ENCODE measurements at regions not wholly inside any gene's neighbourhood (a gene's known extent, or its start where the extent isn't known, plus 50 kb on each side); places are given as distances from the start of the nearest gene placed in this dataset.

DNA sequence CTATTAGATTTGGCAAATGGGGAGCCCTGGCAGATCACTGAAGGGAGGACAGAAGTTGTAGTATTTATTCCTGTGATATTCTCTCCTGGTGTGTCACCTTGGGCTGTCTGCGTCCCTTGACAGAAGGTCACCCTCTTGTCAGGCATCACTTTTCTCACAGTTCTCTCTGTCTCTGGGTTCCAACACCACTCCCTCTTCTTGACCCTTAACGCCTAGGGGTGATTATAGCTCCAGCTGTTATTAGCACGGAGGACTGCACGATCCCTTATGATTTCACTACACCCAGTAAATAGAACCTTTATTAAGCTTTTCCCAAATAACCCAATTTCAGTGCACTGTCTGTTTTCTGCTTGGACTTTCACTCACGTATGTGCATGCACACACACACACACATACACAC lies 166.3 kb upstream of the TNP1 start:
- no peak for DNase-seq (ENCODE audit: low read depth in 3 of 3, low spot score in 1 of 3)

GRCh38 chr2:217023611-217024010 lies 163.7 kb upstream of the TNP1 start:
- no peak for DNase-seq (ENCODE audit: low read depth in 3 of 3, low spot score in 1 of 3)

GRCh38 chr2:217017456-217018252 lies 157.8 kb upstream of the TNP1 start:
- no peak for DNase-seq (ENCODE audit: low read depth in 3 of 3, low spot score in 1 of 3)

- DNase-seq (ENCODE audit: low read depth in 3 of 3, low spot score in 1 of 3) = no peak
These were observed 157.0 kb upstream of the TNP1 start for GRCh38 chr2:217016796-217017419.

DNA sequence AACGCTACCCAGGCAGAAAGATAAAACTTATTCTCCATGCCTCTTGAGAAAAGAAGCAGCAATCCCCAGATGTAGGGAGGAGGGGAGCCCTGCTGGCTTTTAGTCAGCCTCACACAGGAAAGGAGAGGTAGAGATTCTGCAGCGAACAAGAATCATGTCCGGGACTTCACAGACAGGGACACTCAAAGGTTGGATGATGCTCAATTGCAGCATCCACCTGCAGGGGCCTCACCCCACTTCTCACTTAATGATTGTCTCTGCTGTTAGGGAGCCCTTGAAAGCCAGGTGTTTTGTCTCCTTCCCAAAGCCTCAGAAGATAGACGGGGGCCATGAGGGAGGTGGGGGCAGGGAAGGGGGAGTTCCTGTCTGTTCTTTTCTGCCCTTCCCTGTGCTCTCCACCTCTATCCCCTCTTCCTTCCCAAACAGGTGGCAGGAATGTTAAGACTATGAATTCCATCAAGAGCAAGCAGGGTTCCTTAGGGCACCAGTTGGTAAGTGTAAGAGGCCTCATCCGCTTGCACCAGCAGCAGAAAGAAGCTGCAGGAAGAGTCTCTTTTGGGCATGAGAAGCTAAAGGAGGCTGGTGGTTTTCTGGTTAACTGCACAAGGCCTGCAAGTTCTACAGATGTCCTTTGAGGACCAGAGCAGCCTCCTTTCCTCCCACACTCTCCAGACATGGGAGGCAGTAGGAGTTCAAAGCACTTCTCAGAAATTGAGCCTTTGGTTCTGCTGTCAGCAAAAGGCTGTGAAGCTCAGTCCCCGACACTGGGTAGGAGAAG lies 154.7 kb upstream of the TNP1 start:
- DNase-seq (ENCODE audit: low read depth in 3 of 3, low spot score in 1 of 3) = no peak

DNA sequence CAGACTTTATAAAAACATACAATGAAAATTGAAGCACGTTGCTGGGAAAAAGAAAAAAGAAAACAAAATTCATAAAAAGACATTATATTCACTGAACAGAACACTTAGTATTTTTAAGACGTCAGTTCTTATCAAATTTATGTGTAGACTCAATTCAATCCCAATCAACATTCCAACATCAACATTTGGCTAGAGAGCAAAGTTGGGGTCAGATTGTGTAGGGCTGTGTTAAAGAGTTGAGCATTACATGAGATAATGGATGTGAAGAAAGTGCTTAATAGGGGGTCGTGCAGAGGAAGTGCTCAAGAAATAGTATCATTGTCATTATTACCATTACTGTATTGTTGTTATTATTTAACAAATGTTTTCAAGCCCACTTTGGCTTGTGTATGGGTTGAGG lies 154.1 kb upstream of the TNP1 start:
- DNase-seq (ENCODE audit: low read depth in 3 of 3, low spot score in 1 of 3) = no peak

DNA sequence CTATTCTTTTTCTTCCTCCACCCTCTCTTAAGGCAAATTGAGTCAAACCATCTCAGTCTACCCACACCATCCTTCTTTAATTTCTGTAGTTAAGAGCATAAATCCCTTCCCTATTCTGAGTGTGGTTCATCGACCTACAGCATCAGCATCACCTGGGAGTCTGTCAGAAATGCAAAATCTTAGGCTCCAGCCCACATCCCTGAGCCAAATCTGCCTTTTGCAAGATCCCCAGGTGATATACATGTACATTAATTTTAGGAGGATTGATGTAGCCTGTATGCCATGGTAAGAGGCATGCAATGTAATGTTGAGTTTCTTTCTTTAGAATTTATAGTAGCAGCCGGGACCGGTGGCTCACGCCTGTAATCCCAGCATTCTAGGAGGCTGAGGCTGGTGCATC lies 151.7 kb upstream of the TNP1 start:
- no peak for DNase-seq (ENCODE audit: low read depth in 3 of 3, low spot score in 1 of 3)

DNA sequence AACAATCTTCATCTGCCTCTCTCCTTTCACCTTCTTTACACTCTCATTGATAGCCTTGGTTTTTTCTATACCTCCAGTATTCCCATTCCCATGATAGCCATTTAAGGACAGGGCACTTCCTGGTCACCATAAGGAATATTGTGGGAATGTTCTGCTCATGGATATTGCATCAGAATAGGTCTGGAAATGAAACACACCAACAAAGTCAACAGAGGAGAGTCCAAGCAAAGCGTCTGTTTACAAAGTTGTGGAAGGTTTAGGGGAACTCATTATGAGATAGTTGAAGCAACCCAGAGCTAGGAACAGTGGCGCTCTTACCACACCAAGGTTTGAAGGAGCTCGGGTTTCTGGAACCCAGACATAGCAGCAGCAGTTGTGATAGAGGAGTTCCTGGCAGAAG lies 150.3 kb upstream of the TNP1 start:
- DNase-seq (ENCODE audit: low read depth in 3 of 3, low spot score in 1 of 3) = no peak

GRCh38 chr2:217008794-217009193 lies 148.9 kb upstream of the TNP1 start:
- DNase-seq (ENCODE audit: low read depth in 3 of 3, low spot score in 1 of 3) = no peak

DNA sequence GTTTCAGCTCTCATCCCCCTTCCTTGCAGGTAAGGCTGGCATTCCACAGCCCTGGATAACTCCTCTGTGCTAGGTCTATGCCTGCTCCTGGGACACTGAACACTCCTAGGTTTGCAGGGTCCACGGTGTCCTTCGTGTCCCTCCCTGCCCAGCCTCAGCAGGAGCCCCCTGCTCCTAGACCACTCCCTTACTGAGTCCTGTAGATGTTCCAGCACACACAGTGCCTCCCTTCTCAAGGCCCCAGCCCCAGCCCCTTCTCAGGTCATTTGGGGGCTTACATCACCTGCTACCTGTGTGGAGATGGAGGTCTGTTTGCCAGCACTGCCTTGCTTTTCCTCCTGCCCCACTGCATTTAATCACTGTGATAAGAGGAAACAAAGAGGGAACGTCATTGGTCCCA lies 146.4 kb upstream of the TNP1 start:
- no peak for DNase-seq (ENCODE audit: low read depth in 3 of 3, low spot score in 1 of 3)

DNA sequence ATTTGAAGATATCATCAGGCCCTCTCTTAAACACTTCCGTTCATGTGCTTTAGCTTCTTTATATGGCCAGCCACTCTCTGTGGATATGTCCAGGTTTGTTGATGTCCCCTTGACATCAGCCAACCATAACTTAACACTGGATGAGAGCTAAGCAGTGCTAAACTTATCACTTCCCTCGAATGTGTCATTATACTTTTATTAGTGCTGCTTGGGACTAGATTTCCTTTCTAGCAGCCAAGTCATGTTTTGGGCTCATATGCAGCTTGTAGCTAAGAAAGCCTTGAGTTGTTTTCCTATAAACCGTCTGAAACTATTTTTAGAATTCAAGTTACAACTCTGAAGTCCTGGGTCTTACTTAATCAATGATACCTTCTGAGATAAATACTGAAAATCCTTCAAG lies 144.8 kb upstream of the TNP1 start:
- DNase-seq (ENCODE audit: low read depth in 3 of 3, low spot score in 1 of 3) = no peak

- no peak for DNase-seq (ENCODE audit: low read depth in 3 of 3, low spot score in 1 of 3)
These were observed 141.9 kb upstream of the TNP1 start for GRCh38 chr2:217001740-217002139.

DNA sequence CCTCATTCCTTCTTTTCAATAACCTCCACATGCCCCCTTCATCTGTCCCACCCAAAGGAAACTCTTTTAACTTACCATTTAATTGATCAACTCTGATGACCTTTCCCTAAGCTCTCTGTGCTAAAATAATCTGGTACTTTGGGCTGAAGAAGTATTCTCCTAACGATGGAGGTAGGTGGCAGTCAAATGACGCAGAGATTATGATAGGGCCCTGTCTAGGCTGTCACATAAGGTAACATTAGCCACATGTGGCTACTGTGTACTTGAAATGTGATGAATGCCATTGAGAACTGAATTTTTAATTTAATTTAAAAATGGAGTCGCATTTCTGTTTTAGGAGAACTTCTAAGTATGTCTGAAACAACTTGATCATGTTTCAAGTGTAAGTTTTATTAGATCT lies 140.5 kb upstream of the TNP1 start:
- DNase-seq (ENCODE audit: low read depth in 3 of 3, low spot score in 1 of 3) = no peak

GRCh38 chr2:216996279-216996845 lies 136.5 kb upstream of the TNP1 start:
- DNase-seq (ENCODE audit: low read depth in 3 of 3, low spot score in 1 of 3) = no peak

- no peak for DNase-seq (ENCODE audit: low read depth in 3 of 3, low spot score in 1 of 3)
These were observed 134.5 kb upstream of the TNP1 start for GRCh38 chr2:216994353-216994854.

DNA sequence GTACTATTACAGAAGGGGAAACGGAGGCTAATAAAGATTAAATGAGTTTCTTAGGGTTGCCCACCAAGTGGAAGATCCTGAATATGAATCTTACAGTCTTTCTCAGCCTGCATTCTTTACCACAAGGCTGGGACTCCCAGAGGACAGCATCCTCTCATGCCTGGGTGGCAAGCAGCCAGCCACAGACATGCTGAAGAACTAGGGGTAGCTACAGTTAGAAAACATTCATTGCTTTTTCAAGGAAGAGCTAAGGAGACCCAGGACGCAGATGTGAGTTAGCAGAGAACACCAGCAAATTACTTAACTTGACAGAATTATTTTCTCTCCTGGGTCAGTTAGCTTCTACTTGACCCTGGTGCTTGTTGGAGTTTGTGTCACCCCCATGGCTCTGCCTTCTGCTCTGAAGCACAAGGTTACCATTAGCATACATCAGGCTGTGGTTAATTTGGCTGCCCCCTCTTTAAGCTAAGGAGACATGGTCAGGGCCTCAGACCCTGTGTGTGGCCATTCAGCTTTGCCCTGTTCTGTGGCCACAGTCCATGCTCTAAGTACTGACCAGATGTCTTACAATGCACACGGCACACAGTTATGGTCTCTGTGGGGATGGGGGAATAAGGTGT lies 132.3 kb upstream of the TNP1 start:
- DNase-seq (ENCODE audit: low read depth in 3 of 3, low spot score in 1 of 3) = no peak

GRCh38 chr2:216991563-216991962 lies 131.7 kb upstream of the TNP1 start:
- DNase-seq (ENCODE audit: low read depth in 3 of 3, low spot score in 1 of 3) = no peak

- no peak for DNase-seq (ENCODE audit: low read depth in 3 of 3, low spot score in 1 of 3)
These were observed 129.7 kb upstream of the TNP1 start for GRCh38 chr2:216989340-216990129.

- no peak for DNase-seq (ENCODE audit: low read depth in 3 of 3, low spot score in 1 of 3)
These were observed 127.5 kb upstream of the TNP1 start for GRCh38 chr2:216987252-216987821.

DNA sequence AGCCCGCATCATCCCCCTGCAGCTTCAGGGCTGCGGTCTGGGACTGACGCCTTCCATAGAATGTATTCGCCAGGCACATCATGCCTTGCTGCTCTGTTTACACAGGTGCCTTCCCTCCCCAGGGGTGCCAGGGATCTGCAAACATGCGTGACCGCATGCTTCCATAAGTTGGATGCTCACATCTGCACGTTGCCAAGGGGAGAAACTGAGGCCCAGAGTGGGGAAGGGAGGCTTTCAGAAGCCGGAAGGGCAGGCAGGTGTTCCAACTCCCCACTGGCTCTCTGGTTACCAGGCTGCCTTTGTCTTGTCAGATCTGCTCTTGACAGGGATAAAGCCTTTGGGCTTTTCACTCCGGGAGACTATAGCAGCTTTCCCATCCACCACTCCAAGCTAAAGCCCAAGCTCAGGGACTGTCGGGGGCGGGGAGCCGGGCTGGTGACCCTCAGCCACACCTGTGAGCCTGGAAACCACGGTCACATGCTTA lies 125.8 kb upstream of the TNP1 start:
- DNase-seq (ENCODE audit: low read depth in 3 of 3, low spot score in 1 of 3) = no peak

Data from stimulated activated CD4-positive, alpha-beta T cell treated with anti-CD3 and anti-CD28 coated beads, TNF-alpha, amount 100 ng/mL, for 1 hour (primary cell).